ENCODE measurements at regions not wholly inside any gene's neighbourhood (a gene's known extent, or its start where the extent isn't known, plus 50 kb on each side); places are given as distances from the start of the nearest gene placed in this dataset.

DNA sequence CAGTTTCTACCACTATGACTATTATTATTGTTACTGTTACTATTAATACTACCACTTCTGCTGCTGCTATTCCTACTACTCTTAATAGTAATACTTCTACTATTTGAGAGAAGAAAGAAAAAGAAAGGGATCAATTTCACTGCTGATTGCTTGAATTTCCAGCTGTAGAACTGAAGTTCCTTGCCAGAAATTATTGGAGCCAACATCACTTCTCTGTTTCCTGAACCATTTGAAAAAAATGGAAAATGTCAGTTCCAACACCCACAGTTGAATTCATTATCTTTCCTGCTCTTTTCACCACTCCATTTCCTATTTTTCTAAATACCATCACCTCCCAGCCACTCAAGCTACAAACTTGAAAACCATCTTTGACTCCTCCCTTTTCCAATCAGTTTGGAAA, 54.1 kb upstream of the PIK3C2G start:
- no peaks in the 10 kb centered on the region for H3K9me3 Mint-ChIP-seq
- H3K27me3 Mint-ChIP-seq = no peaks in the 10 kb centered on the region
- H3K4me3 Mint-ChIP-seq = no peak overlapping the region
- no peak for DNase-seq
- no peaks in the 10 kb centered on the region for H3K36me3 Mint-ChIP-seq
- CTCF ChIA-PET = no interaction called here
- H3K27ac Mint-ChIP-seq = no peak overlapping the region
- H3K4me1 Mint-ChIP-seq = no peaks in the 10 kb centered on the region

DNA sequence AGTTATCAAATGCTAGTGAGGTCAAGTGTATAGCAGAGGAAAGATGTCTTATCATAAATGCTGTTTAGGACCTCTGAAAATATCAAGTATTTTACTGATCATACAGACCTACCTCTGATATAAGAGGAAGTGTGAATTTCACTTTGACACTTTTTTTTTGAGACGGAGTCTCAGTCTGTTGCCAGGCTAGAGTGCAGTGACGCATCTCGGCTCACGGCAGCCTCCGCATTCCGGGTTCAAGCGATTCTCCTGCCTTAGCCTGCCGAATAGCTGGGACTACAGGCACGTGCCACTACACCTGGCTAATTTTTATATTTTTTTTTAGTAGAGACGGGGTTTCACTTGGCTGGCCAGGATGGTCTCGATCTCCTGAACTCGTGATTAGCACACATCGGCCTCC, 55.1 kb upstream of the PIK3C2G start:
- no peaks in the 10 kb centered on the region for H3K27me3 Mint-ChIP-seq
- no peak overlapping the region for H3K4me3 Mint-ChIP-seq
- H3K9me3 Mint-ChIP-seq = no peaks in the 10 kb centered on the region
- no peaks in the 10 kb centered on the region for H3K4me1 Mint-ChIP-seq
- H3K27ac Mint-ChIP-seq = no peak overlapping the region
- no peak for DNase-seq
- CTCF ChIA-PET = no interaction called here
- H3K36me3 Mint-ChIP-seq = no peaks in the 10 kb centered on the region

- no peaks in the 10 kb centered on the region for H3K9me3 Mint-ChIP-seq
- CTCF ChIA-PET = no interaction called here
Observed at GRCh38 chr12:18204053-18204452, 57.3 kb upstream of the PIK3C2G start.

DNA sequence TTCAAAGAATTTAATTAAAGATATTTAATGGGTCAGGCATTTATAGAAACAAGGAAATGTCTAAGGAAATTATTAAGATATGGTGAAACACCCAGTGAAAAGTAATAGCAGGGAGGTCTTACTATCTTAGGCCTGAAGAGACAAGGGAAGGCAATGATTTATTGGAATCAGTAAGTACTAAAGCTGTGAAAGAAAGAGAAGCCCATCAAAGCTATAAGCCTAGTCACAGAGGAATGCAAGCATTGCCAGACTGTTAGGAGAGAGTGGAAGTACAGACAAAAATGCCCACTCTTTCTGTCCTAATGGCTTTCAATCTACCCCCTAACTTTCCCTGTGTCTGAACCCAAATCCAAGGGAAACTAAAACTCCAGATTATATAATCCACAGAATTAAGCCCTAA, 69.2 kb upstream of the PIK3C2G start:
- no peaks in the 10 kb centered on the region for H3K4me1 Mint-ChIP-seq
- DNase-seq = no peak
- H3K27ac Mint-ChIP-seq = no peak overlapping the region
- H3K27me3 Mint-ChIP-seq = no peaks in the 10 kb centered on the region
- CTCF ChIA-PET = no interaction called here
- no peaks in the 10 kb centered on the region for H3K36me3 Mint-ChIP-seq
- peaks cover 12% of the 10 kb centered on the region for H3K9me3 Mint-ChIP-seq
- no peak overlapping the region for H3K4me3 Mint-ChIP-seq

More at GRCh38 chr12:18204053-18204452, 57.3 kb upstream of the PIK3C2G start:
- DNase-seq = no peak
- H3K36me3 Mint-ChIP-seq = no peaks in the 10 kb centered on the region
- H3K4me3 Mint-ChIP-seq = no peak overlapping the region
- H3K27ac Mint-ChIP-seq = no peak overlapping the region
- H3K27me3 Mint-ChIP-seq = no peaks in the 10 kb centered on the region
- H3K4me1 Mint-ChIP-seq = no peaks in the 10 kb centered on the region

- H3K4me1 Mint-ChIP-seq = no peaks in the 10 kb centered on the region
- CTCF ChIA-PET = no interaction called here
- H3K36me3 Mint-ChIP-seq = no peaks in the 10 kb centered on the region
- peaks cover 6% of the 10 kb centered on the region for H3K9me3 Mint-ChIP-seq
- no peak for DNase-seq
- H3K27ac Mint-ChIP-seq = no peak overlapping the region
- H3K4me3 Mint-ChIP-seq = no peak overlapping the region
- no peaks in the 10 kb centered on the region for H3K27me3 Mint-ChIP-seq
Observed at GRCh38 chr12:18183141-18183540, 78.2 kb upstream of the PIK3C2G start.

GRCh38 chr12:18171571-18171970, 81.6 kb upstream of the RERGL start:
- no peaks in the 10 kb centered on the region for H3K27me3 Mint-ChIP-seq
- CTCF ChIA-PET = no interaction called here
- no peak for DNase-seq
- H3K36me3 Mint-ChIP-seq = no peaks in the 10 kb centered on the region
- no peak overlapping the region for H3K4me3 Mint-ChIP-seq
- no peak overlapping the region for H3K27ac Mint-ChIP-seq
- H3K4me1 Mint-ChIP-seq = no peaks in the 10 kb centered on the region
- peaks cover 15% of the 10 kb centered on the region for H3K9me3 Mint-ChIP-seq

DNA sequence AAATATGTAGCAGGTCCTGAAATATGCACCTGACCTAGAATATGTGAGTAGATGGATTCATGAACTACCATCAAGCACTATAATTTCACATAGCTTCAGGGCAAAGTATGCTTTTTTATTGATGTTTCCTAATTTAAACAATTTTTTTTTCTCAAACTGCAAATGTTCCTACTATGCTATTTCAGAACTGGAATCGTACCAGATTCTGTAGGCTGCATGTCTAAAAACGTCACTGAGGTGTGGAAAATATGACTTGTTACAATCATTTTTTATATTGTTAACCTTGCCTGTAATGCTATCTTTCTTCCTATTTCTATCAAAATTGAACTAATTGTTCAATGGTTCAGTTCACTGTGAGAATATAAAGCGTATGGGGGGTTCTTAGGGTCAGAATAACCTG, 78.0 kb upstream of the RERGL start:
- Mint-ChIP-seq H3K4me1 (peaks cover 6% of the 10 kb centered on the region), H3K27ac (no peak overlapping the region), H3K9me3 (peaks cover 14% of the 10 kb centered on the region), H3K27me3 (no peaks in the 10 kb centered on the region), H3K4me3 (no peak overlapping the region), H3K36me3 (no peaks in the 10 kb centered on the region)
- no peak for DNase-seq
- CTCF ChIA-PET = no interaction called here

DNA sequence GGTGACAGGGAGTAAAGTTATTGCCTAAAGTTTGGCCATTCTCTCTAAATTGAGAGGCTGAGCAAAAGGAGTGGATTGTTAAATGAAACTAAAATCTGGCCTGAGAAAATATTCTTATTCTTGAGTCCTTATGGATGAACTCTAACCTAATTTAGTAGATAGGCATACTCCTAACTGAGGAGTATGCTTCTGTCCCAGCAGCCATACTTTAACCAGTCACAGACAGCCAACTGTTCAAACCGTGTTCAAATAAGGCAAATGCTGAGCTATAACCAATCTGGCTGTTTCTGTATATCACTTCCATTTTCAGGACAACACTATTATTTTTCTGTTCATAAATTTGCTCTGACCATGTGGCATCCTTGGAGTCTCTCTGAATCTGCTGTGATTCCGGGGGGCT, 75.9 kb upstream of the RERGL start:
- Mint-ChIP-seq H3K4me1 (peaks cover 6% of the 10 kb centered on the region), H3K27me3 (no peaks in the 10 kb centered on the region), H3K4me3 (no peak overlapping the region), H3K27ac (no peak overlapping the region), H3K36me3 (no peaks in the 10 kb centered on the region), H3K9me3 (peaks cover 4% of the 10 kb centered on the region)
- CTCF ChIA-PET = no interaction called here
- DNase-seq = no peak

GRCh38 chr12:18165422-18165871, 75.5 kb upstream of the RERGL start:
- H3K27ac Mint-ChIP-seq = no peak overlapping the region
- DNase-seq = no peak
- no peaks in the 10 kb centered on the region for H3K36me3 Mint-ChIP-seq
- H3K9me3 Mint-ChIP-seq = peaks cover 4% of the 10 kb centered on the region
- peaks cover 6% of the 10 kb centered on the region for H3K4me1 Mint-ChIP-seq
- CTCF ChIA-PET = no interaction called here
- H3K27me3 Mint-ChIP-seq = no peaks in the 10 kb centered on the region
- no peak overlapping the region for H3K4me3 Mint-ChIP-seq

DNA sequence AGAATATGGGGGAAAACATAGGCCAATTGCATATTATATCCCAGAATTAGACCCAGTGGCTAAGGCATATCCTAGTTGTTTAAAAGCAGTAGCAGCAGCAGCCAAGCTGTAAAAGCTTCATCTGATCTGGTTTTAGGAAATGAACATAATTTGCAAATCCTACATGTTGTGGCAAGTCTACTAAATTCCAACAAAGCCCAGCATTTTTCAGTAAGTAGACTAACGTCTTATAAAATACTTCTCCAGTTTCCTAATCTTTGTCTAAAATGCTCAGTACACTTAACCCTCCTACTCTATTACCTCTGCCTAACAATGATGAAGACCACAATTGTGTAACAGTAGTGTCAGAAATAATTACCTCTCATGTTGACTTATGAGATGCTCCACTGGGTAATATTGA, 70.9 kb upstream of the RERGL start:
- CTCF ChIA-PET = no interaction called here
- DNase-seq = no peak
- H3K27me3 Mint-ChIP-seq = no peaks in the 10 kb centered on the region

DNA sequence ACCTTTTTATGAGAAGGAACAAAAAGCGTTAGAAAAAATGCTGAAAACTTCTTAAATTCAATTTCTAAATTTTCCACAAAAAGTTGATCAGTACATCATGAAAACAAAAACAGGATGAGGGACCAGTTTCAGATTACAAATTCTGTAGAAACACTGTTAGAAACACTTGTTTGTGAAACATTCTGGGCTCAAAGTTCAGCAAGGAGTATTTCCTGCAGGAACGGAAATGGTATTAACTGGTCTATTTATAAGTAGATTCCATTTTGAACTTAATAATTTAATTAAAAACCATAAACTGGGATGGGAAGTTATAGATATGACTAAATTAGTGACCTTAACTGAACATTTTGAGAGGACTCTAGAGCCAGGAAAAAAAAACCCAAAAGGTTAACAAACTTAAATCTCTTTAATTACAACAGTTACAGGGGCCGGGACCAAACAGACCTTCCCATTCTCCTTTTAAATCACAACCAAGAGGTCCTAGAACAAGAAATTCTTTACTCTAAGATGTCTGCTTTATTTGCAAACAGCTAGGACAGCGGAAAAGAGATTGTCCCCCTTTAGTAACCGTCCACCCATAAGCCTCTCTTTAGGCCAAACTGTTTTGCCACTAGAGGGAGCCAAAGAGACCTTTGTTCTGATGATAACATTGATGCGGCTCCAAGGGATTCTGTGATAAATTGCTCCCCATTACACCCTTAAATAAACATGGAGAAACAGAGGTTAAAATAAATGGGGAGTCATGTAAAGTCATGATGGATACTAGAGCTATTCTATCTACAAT, 69.0 kb upstream of the RERGL start:
- Mint-ChIP-seq H3K4me1 (no peaks in the 10 kb centered on the region), H3K27me3 (no peaks in the 10 kb centered on the region), H3K4me3 (no peak overlapping the region), H3K27ac (no peak overlapping the region), H3K36me3 (no peaks in the 10 kb centered on the region), H3K9me3 (peaks cover 6% of the 10 kb centered on the region)
- peak; percentile 22 for DNase-seq
- CTCF ChIA-PET = interaction anchor here (0.7 kb wide), 1 partner anchor 8 kb away, joined by 3 read pairs; no protein-coding TSS in a partner anchor

More for the DNA sequence above, 70.9 kb upstream of the RERGL start:
- peaks cover 9% of the 10 kb centered on the region for H3K9me3 Mint-ChIP-seq
- H3K36me3 Mint-ChIP-seq = no peaks in the 10 kb centered on the region
- H3K4me1 Mint-ChIP-seq = peaks cover 6% of the 10 kb centered on the region
- H3K4me3 Mint-ChIP-seq = no peak overlapping the region
- no peak overlapping the region for H3K27ac Mint-ChIP-seq

- peaks cover 4% of the 10 kb centered on the region for H3K9me3 Mint-ChIP-seq
- no peak overlapping the region for H3K27ac Mint-ChIP-seq
- H3K4me1 Mint-ChIP-seq = no peaks in the 10 kb centered on the region
- H3K4me3 Mint-ChIP-seq = no peak overlapping the region
- CTCF ChIA-PET = no interaction called here
- no peaks in the 10 kb centered on the region for H3K36me3 Mint-ChIP-seq
- DNase-seq = no peak
- no peaks in the 10 kb centered on the region for H3K27me3 Mint-ChIP-seq
Observed at GRCh38 chr12:18153826-18154225, 63.8 kb upstream of the RERGL start.

DNA sequence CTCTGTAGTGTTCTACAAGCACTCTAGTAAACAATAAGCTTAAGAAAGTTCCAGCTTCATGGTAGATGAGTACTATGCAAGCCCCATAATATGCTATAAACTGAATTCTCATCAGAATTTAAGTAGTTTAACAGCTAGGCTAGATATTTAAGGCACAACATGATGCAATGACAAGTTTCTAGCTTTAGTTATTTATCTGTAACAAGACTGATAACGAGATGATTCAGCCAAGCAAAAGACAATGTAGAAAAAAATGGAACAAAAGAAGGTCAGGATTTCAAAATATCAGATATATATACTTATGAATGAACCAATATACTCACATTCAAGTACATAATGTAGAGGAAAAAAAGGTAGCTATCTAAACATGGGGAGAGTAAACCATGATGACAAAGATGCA, 61.0 kb upstream of the RERGL start:
- no peak overlapping the region for H3K4me3 Mint-ChIP-seq

GRCh38 chr12:18148961-18149360, 59.0 kb upstream of the RERGL start:
- no peak overlapping the region for H3K27ac Mint-ChIP-seq
- no peaks in the 10 kb centered on the region for H3K27me3 Mint-ChIP-seq
- no peaks in the 10 kb centered on the region for H3K4me1 Mint-ChIP-seq
- no peak overlapping the region for H3K4me3 Mint-ChIP-seq
- CTCF ChIA-PET = no interaction called here
- DNase-seq = no peak
- no peaks in the 10 kb centered on the region for H3K36me3 Mint-ChIP-seq
- H3K9me3 Mint-ChIP-seq = no peaks in the 10 kb centered on the region

More for the DNA sequence above, 61.0 kb upstream of the RERGL start:
- no peak for DNase-seq
- H3K27ac Mint-ChIP-seq = no peak overlapping the region
- H3K36me3 Mint-ChIP-seq = no peaks in the 10 kb centered on the region
- H3K9me3 Mint-ChIP-seq = no peaks in the 10 kb centered on the region
- no peaks in the 10 kb centered on the region for H3K4me1 Mint-ChIP-seq
- H3K27me3 Mint-ChIP-seq = no peaks in the 10 kb centered on the region
- CTCF ChIA-PET = interaction anchor here (1.4 kb wide), 1 partner anchor 9 kb away, joined by 3 read pairs; no protein-coding TSS in a partner anchor

GRCh38 chr12:18146363-18146762, 56.4 kb upstream of the RERGL start:
- H3K27ac Mint-ChIP-seq = no peak overlapping the region
- H3K4me3 Mint-ChIP-seq = no peak overlapping the region
- H3K4me1 Mint-ChIP-seq = no peaks in the 10 kb centered on the region
- H3K36me3 Mint-ChIP-seq = no peaks in the 10 kb centered on the region
- H3K9me3 Mint-ChIP-seq = no peaks in the 10 kb centered on the region
- CTCF ChIA-PET = no interaction called here
- DNase-seq = no peak
- H3K27me3 Mint-ChIP-seq = no peaks in the 10 kb centered on the region
